ENCODE measurements at regions not wholly inside any gene's neighbourhood (a gene's known extent, or its start where the extent isn't known, plus 50 kb on each side); places are given as distances from the start of the nearest gene placed in this dataset.

GRCh38 chr5:33328818-33329217 lies 111.9 kb upstream of the TARS1 start:
- no peak overlapping the region for H3K9ac ChIP-seq (ENCODE audit: insufficient read depth, low read depth, low read length)
- no peak for FAIRE-seq
- POLR2A ChIA-PET = no interaction called here
- 0% methylated on average over 1 of the region's 1 CpG for WGBS (ENCODE audit: low lambda C conversion rate)
- DNase-seq (ENCODE audit: low spot score) = no peak
- BruUV-seq (replicated peaks) = no TSS peak
- in situ Hi-C loops (cut with HindIII; ENCODE audit: extremely low pct_ligation_motif_present, low pct_unique_long_range_greater_than_20kb) (no loop called here), intact Hi-C loops (cut with micrococcal nuclease; ENCODE audit: unreplicated experiment) (no loop called here)
- H4K20me1 ChIP-seq (ENCODE audit: insufficient read depth, low read length) = no peaks in the 10 kb centered on the region
- no peak overlapping the region for H2AFZ ChIP-seq (ENCODE audit: low read length)
- H3K79me2 ChIP-seq (ENCODE audit: insufficient read depth, low read length) = no peaks in the 10 kb centered on the region
- H3K9me3 ChIP-seq (ENCODE audit: low read length) = no peaks in the 10 kb centered on the region
- no peaks in the 10 kb centered on the region for H3K4me1 ChIP-seq (ENCODE audit: insufficient read depth, low read length)
- H3K36me3 ChIP-seq (replicated peaks in 1 of 2; ENCODE audit: control insufficient read depth in 1 of 2, insufficient read depth in 2 of 2, low read length in 2 of 2) = no peaks in the 10 kb centered on the region
- H3K4me3 ChIP-seq (replicated peaks in 1 of 3; ENCODE audit: insufficient read depth in 1 of 3, low read depth in 2 of 3, low read length in 3 of 3) = no peak overlapping the region
- no peak for TF ChIP-seq ZNF331 (CRISPR knock-in tag; IDR thresholded peaks at IDR 0.05)
- no peak for TF ChIP-seq CSRNP2 (CRISPR knock-in tag; conservative IDR thresholded peaks at IDR 0.05; ENCODE audit: low read depth)
- no peak for TF ChIP-seq SMAD9 (CRISPR knock-in tag; IDR thresholded peaks at IDR 0.05)
- no peak for TF ChIP-seq KLF9 (CRISPR knock-in tag; IDR thresholded peaks at IDR 0.05; ENCODE audit: low read depth)
- TF ChIP-seq SALL2 (CRISPR knock-in tag; IDR thresholded peaks at IDR 0.05) = no peak
- TF ChIP-seq GPN1 (CRISPR knock-in tag; IDR thresholded peaks at IDR 0.05; ENCODE audit: borderline replicate concordance) = no peak
- TF ChIP-seq CBFB (CRISPR knock-in tag; IDR thresholded peaks at IDR 0.05) = no peak
- no peak for TF ChIP-seq ZNF747 (CRISPR knock-in tag; IDR thresholded peaks at IDR 0.05; ENCODE audit: borderline replicate concordance)
- CTCF ChIA-PET (ENCODE audit: low intra/inter-chr PET ratio, low total read pairs) = no interaction called here
- H3K27ac ChIP-seq (ENCODE audit: extremely low read length, insufficient read depth, low read length) = no peak overlapping the region
- H3K4me2 ChIP-seq (ENCODE audit: low read depth, low read length) = no peak overlapping the region
- ATAC-seq = no peak
- no peaks in the 10 kb centered on the region for H3K27me3 ChIP-seq (ENCODE audit: control insufficient read depth in 1 of 2, insufficient read depth in 2 of 2, low read length in 2 of 2)

GRCh38 chr5:33329891-33330290 lies 110.9 kb upstream of the TARS1 start:
- in situ Hi-C loops (cut with HindIII; ENCODE audit: extremely low pct_ligation_motif_present, low pct_unique_long_range_greater_than_20kb) = no loop called here
- no peaks in the 10 kb centered on the region for H4K20me1 ChIP-seq (ENCODE audit: insufficient read depth, low read length)
- H3K79me2 ChIP-seq (ENCODE audit: insufficient read depth, low read length) = no peaks in the 10 kb centered on the region
- no peaks in the 10 kb centered on the region for H3K36me3 ChIP-seq (replicated peaks in 1 of 2; ENCODE audit: control insufficient read depth in 1 of 2, insufficient read depth in 2 of 2, low read length in 2 of 2)
- H2AFZ ChIP-seq (ENCODE audit: low read length) = no peak overlapping the region
- ATAC-seq = no peak
- 0% methylated on average over 1 of the region's 1 CpG for WGBS (ENCODE audit: low lambda C conversion rate)
- no peak for DNase-seq (ENCODE audit: low spot score)
- BruUV-seq (replicated peaks) = no TSS peak
- H3K4me1 ChIP-seq (ENCODE audit: insufficient read depth, low read length) = no peaks in the 10 kb centered on the region
- no peak overlapping the region for H3K4me3 ChIP-seq (replicated peaks in 1 of 3; ENCODE audit: insufficient read depth in 1 of 3, low read depth in 2 of 3, low read length in 3 of 3)
- H3K4me2 ChIP-seq (ENCODE audit: low read depth, low read length) = no peak overlapping the region
- ChIA-PET CTCF (ENCODE audit: low intra/inter-chr PET ratio, low total read pairs) (no interaction called here), POLR2A (no interaction called here)
- FAIRE-seq = no peak
- no peaks in the 10 kb centered on the region for H3K9me3 ChIP-seq (ENCODE audit: low read length)
- H3K27ac ChIP-seq (ENCODE audit: extremely low read length, insufficient read depth, low read length) = no peak overlapping the region
- no peaks in the 10 kb centered on the region for H3K27me3 ChIP-seq (ENCODE audit: control insufficient read depth in 1 of 2, insufficient read depth in 2 of 2, low read length in 2 of 2)
- H3K9ac ChIP-seq (ENCODE audit: insufficient read depth, low read depth, low read length) = no peak overlapping the region
- intact Hi-C loops (cut with micrococcal nuclease; ENCODE audit: unreplicated experiment) = no loop called here
- TF ChIP-seq MED1 (CRISPR knock-in tag; IDR thresholded peaks at IDR 0.05) = no peak
- TF ChIP-seq PHF8 (CRISPR knock-in tag; IDR thresholded peaks at IDR 0.05) = no peak
- TF ChIP-seq ZNF383 (CRISPR knock-in tag; IDR thresholded peaks at IDR 0.05; ENCODE audit: borderline replicate concordance) = no peak
- TF ChIP-seq, protein P1, sequence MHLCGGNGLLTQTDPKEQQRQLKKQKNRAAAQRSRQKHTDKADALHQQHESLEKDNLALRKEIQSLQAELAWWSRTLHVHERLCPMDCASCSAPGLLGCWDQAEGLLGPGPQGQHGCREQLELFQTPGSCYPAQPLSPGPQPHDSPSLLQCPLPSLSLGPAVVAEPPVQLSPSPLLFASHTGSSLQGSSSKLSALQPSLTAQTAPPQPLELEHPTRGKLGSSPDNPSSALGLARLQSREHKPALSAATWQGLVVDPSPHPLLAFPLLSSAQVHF (CRISPR knock-in tag; IDR thresholded peaks at IDR 0.05) = no peak
- TF ChIP-seq NAIF1 (CRISPR knock-in tag; IDR thresholded peaks at IDR 0.05; ENCODE audit: borderline replicate concordance) = no peak
- TF ChIP-seq ARID2 (CRISPR knock-in tag; IDR thresholded peaks at IDR 0.05; ENCODE audit: borderline replicate concordance) = no peak
- TF ChIP-seq U2AF1 (optimal IDR thresholded peaks at IDR 0.05; ENCODE audit: low read depth, low read length) = no peak
- TF ChIP-seq ZNF460 (CRISPR knock-in tag; IDR thresholded peaks at IDR 0.05; ENCODE audit: borderline replicate concordance) = no peak
- no peak for TF ChIP-seq ATF1 (CRISPR knock-in tag; IDR thresholded peaks at IDR 0.05)
- no peak for TF ChIP-seq JARID2 (CRISPR knock-in tag; IDR thresholded peaks at IDR 0.05; ENCODE audit: insufficient replicate concordance)
- no peak for TF ChIP-seq ZNF781 (CRISPR knock-in tag; IDR thresholded peaks at IDR 0.05; ENCODE audit: borderline replicate concordance, not compliant biosample characterization)
- no peak for TF ChIP-seq ZNF333 (CRISPR knock-in tag; IDR thresholded peaks at IDR 0.05; ENCODE audit: borderline replicate concordance)
